ENCODE measurements at regions not wholly inside any gene's neighbourhood (a gene's known extent, or its start where the extent isn't known, plus 50 kb on each side); places are given as distances from the start of the nearest gene placed in this dataset.

- no peak for DNase-seq (ENCODE audit: low read depth, low spot score)
- ChIA-PET CTCF (no interaction called here), POLR2A (no interaction called here)
- H3K4me3 ChIP-seq (ENCODE audit: low read depth, low read length) = no peak overlapping the region
- TF ChIP-seq CTCF (IDR thresholded peaks at IDR 0.05; ENCODE audit: insufficient read depth, low read length, missing control alignments) = no peak
These were observed 193.0 kb upstream of the TSHZ2 start for GRCh38 chr20:52779125-52779524.

- H3K4me3 ChIP-seq (ENCODE audit: low read depth, low read length) = no peak overlapping the region
- no peak for DNase-seq (ENCODE audit: low read depth, low spot score)
- ChIA-PET POLR2A (no interaction called here), CTCF (no interaction called here)
- TF ChIP-seq CTCF (IDR thresholded peaks at IDR 0.05; ENCODE audit: insufficient read depth, low read length, missing control alignments) = no peak
These were observed 195.0 kb upstream of the TSHZ2 start for GRCh38 chr20:52777171-52777570.

- no peak for TF ChIP-seq CTCF (IDR thresholded peaks at IDR 0.05; ENCODE audit: insufficient read depth, low read length, missing control alignments)
- ChIA-PET CTCF (interaction anchor here (1.2 kb wide), 1 partner anchor 11 kb away, joined by 3 read pairs; no protein-coding TSS in a partner anchor), POLR2A (no interaction called here)
- no peak for DNase-seq (ENCODE audit: low read depth, low spot score)
- H3K4me3 ChIP-seq (ENCODE audit: low read depth, low read length) = no peak overlapping the region
These were observed 196.4 kb upstream of the TSHZ2 start for GRCh38 chr20:52775786-52776185.

- CTCF ChIA-PET = no interaction called here
These were observed 203.5 kb upstream of the TSHZ2 start for GRCh38 chr20:52768694-52769093.

GRCh38 chr20:52766645-52767435, 205.3 kb upstream of the TSHZ2 start:
- DNase-seq (ENCODE audit: low read depth, low spot score) = no peak
- TF ChIP-seq CTCF (IDR thresholded peaks at IDR 0.05; ENCODE audit: insufficient read depth, low read length, missing control alignments) = no peak
- CTCF ChIA-PET = interaction anchor here (1.2 kb wide), 1 partner anchor 384 kb away, joined by 3 read pairs; no protein-coding TSS in a partner anchor
- H3K4me3 ChIP-seq (ENCODE audit: low read depth, low read length) = no peak overlapping the region
- POLR2A ChIA-PET = no interaction called here

More at GRCh38 chr20:52768694-52769093, 203.5 kb upstream of the TSHZ2 start:
- no peak for DNase-seq (ENCODE audit: low read depth, low spot score)
- POLR2A ChIA-PET = no interaction called here
- no peak for TF ChIP-seq CTCF (IDR thresholded peaks at IDR 0.05; ENCODE audit: insufficient read depth, low read length, missing control alignments)
- no peak overlapping the region for H3K4me3 ChIP-seq (ENCODE audit: low read depth, low read length)

- ChIA-PET POLR2A (no interaction called here), CTCF (no interaction called here)
- DNase-seq (ENCODE audit: low read depth, low spot score) = no peak
- no peak for TF ChIP-seq CTCF (IDR thresholded peaks at IDR 0.05; ENCODE audit: insufficient read depth, low read length, missing control alignments)
- H3K4me3 ChIP-seq (ENCODE audit: low read depth, low read length) = no peak overlapping the region
These were observed 208.8 kb upstream of the TSHZ2 start for GRCh38 chr20:52763321-52763853.
